ENCODE measurements at regions not wholly inside any gene's neighbourhood (a gene's known extent, or its start where the extent isn't known, plus 50 kb on each side); places are given as distances from the start of the nearest gene placed in this dataset.
A peak's percentile ranks its signal among the peaks of the same experiment; 100 is the strongest.
"Not testable (repeated sequence)": the region's sequence is repeated elsewhere in the genome, so short reads cannot be mapped to it uniquely, and the experiment has no call there.

DNA sequence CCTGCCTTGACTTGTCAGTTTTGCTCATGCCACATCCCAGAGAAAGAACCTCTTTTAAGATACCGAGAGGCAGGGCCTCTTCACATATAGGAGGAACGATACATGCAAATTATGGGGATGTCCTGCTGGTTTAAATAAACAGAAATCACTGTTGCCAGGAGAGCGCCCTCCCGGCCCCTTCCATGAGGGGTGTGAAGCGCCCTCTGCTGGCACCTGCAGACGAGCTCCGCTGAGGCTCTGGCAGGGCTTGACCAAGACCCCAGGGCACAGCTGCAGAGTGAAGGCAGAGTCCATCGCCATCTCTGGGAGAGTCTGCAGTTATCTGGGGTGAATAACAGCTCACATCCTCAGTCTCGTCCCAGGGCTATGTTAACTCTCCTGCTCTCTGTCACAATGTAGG is 468.8 kb downstream of the RPIA start:
- DNase-seq, result not testable (repeated sequence)

DNA sequence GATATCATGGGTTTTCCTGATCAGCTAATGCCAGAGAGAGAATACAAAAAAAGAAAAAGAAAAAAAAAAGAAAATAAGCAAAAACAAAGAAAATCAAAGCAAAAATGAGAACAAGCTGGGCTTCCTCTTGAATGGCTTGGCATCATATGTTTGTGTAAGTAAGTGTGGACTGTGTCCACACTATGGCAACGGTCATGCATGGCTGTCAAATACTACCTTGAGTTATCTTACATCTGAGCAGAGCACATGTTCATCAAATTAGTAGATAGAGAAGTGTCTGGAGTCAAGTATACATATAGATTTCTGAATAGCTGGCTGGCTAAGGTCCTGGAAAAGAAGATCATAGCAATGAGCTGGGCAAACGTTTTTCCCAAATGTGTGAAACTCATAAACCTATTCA is 470.2 kb downstream of the RPIA start:
- DNase-seq, result not testable (repeated sequence)

DNA sequence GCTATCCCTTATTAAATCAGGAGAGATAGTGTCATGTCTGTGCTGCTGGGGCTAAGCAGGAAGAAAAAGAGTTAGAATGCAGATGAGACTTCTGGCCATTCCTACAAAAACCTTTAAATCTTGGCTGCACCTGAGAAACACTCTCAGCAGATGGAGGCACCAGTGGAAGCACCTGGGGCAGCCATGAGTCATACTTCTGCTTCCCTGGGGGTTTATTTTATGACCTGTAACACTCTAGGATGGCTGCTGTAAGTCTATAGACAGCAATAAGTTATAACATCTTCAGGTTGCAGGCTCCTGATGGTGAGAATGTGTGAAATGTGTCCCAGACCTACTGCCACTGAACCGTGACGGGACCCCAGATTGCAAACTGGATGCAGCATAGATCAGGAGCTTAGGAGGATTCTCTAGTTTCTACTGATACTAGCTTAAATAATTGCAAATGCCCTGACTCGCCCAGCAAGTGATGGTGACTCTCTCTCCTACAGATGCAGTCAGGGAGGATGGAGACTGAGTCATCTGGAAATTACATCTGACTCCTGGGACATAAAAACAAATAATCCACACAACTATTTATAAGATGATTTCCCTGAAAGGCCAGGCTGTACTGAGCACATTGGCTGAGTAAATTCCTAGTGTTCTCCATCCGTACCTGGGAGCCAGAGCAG is 479.2 kb downstream of the RPIA start:
- DNase-seq, result not testable (repeated sequence)

GRCh38 chr2:89171174-89171519 is 479.7 kb downstream of the RPIA start:
- not testable (repeated sequence) for DNase-seq

DNA sequence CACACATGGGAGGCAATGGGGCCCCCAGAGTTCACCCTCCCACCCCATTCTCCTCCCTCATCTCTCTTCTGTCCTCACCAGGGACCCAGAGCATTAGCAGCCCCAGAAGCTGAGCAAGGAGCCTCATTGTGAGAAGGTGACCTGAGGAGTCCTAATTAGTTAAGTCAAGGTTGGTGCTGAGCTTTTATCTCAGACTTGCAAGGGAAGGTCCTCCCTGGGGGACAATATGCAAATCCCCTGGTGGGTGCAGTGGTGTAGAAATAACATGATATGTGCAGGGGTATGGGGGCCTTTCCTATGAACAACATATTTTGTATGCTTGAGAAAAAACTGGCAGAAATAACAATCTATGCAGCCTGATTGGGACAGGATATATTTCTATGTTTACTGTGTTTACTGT is 485.5 kb downstream of the RPIA start:
- not testable (repeated sequence) for DNase-seq

GRCh38 chr2:89182221-89182620 is 490.7 kb downstream of the RPIA start:
- DNase-seq, result not testable (repeated sequence)

DNA sequence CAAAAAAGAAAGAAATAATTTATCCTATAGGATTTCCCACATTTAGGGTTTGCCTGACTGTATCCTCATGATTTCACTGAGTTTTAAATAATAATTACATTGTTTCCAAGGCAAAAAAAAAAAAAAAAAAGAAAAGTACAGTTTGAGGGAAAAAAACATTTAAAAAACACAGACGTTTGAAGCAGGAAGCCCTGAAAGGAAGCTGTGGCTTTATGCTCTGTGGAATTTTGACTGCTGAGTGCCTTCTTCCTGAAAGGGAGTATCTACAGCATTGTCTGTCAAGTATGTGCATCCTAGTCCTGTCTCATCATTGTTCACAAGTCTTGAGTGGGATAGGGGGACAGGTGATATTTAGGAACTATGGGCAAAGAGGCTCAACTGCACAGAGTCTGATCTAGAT is 493.3 kb downstream of the RPIA start:
- DNase-seq, result not testable (repeated sequence)

- DNase-seq, result not testable (repeated sequence)
Observed at GRCh38 chr2:89195636-89196251, 504.3 kb downstream of the RPIA start.

GRCh38 chr2:89196719-89197118 is 505.2 kb downstream of the RPIA start:
- DNase-seq, result not testable (repeated sequence)

- not testable (repeated sequence) for DNase-seq
Observed at GRCh38 chr2:89198026-89198425, 506.6 kb downstream of the RPIA start.

DNA sequence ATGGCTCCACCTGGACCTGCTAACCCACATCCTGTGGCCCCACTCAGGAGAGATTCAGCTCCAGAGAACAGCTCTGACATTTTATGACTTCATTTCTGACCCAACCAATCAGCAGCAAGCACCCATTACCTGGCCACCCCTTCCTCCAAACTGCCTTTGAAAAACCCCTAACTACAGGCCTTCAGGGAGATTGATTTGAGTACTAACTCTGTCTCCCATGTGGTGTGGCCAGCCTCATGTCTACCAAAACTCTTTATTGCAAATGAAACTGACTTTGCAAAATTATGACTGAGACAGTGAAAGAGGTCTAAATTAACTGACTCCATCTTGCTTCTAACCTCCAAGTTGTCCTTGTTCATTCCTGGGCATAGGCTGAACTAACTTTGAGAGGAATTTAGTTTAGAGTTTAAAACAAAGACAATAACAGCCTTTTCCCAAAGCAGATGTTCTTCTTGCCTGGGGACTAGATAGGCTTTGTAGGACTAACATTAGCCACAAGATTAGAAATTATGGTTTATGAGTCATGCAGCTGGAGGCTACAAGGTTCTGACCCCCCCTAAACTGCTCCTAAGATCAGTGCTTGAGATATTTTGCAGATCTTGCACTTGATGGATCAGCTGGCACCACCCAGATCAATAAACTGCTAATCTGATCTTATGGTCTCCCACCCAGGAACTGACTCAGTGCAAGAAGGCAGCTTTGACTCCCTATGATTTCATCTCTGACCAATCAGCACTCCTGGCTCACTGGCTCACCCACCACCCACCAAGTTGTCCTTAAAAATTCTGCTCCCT is 508.2 kb downstream of the RPIA start:
- not testable (repeated sequence) for DNase-seq

DNA sequence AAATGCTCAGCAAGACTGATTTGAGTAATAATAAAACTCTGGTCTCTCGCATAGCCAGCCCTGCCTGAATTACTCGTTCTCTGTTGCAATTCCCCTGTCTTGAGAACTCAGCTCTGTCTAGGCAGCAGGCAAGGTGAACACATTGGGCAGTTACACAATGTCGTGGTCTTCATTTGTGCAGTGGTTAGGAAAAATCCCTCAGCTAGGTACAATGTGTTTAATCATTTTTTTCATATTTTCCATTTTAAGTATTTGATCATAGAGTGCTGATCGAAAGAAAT is 508.7 kb downstream of the RPIA start:
- DNase-seq, result not testable (repeated sequence)

DNA sequence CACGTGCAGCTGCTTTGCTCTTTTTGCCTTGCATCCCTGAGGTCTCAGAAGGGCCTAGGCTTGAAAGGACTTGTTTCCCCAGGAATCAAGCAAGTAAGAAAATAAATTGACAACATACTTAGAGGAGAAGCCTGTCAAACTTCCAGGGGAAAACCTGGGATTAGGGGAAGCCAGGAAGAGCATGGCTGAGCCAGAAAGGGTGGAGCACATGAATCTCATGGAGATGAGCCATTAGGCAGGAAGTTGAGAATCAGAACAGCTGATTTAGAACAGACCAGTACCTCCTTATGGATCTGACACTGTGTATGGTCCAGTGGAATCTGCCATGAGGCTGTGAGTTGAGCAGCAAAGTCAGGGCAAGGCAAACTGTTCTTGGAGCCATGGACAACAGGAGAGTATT is 511.0 kb downstream of the RPIA start:
- DNase-seq, result not testable (repeated sequence)

- DNase-seq, result peak; percentile 3 to 4
Observed at GRCh38 chr2:89205153-89205552, 513.7 kb downstream of the RPIA start.

GRCh38 chr2:89208144-89208932 is 516.9 kb downstream of the RPIA start:
- peak in 1 of 2 donors; percentile 15 for DNase-seq

- peak; percentile 1 to 33 for DNase-seq
Observed at GRCh38 chr2:89213151-89213550, 521.7 kb downstream of the RPIA start.

DNA sequence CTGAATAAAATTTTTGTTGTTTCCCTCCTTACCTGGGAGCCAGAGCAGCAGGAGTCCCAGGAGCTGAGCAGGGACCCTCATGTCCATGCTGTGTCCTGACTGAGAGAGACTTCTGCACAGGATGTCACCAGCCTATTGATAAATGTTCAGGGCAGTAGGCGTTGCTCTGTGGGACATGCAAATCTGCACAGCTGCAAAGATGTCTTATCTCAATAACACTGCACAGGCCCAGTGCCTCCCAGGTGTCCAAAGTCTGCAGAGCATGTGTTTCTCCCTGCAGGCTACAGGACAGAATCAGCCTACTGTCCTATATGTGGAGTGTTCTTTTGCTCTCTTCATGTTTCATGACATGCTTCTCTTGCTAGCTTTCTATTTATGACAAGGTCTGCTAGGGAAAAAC is 522.3 kb downstream of the RPIA start:
- DNase-seq, result not testable (repeated sequence)

DNA sequence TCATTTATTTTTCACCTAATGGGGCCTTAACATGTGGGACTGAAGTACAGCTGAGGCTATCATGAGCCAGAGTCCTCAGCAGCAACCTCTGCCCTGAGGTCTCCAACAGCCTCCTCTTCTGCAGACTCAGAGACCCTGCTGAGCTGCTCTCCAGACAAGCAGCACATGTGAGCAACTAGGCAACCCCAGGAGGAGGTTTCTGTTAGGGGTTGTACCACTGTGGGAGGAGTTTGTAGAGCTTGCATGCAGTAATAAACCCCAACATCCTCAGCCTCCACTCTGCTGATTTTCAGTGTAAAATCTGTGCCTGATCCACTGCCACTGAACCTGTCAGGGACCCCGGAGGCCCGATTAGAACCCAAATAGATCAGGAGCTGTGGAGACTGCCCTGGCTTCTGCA is 530.0 kb downstream of the RPIA start:
- DNase-seq, result not testable (repeated sequence)

- DNase-seq, result not testable (repeated sequence)
Observed at GRCh38 chr2:89222063-89222732, 530.7 kb downstream of the RPIA start.

- not testable (repeated sequence) for DNase-seq
Observed at GRCh38 chr2:89224803-89225202, 533.3 kb downstream of the RPIA start.

- not testable (repeated sequence) for DNase-seq
Observed at GRCh38 chr2:89229979-89230378, 538.5 kb downstream of the RPIA start.

DNA sequence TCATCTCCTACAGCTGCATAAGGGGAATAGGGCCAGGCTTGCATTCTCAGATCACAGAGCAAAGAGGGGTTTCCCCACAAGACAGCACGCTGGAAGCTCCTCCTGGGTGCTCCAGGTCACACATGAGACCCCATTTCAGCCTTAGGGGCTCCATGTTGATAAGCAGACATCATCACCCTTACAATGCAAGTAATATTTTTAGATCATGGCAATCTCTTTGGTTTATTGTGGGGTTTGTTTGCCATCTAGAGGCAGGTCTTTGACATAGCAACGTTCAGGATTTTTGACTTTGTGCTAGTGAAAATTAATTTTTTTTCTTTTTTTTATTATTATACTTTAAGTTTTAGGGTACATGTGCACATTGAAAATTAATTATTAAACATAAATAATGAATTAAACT is 539.8 kb downstream of the RPIA start:
- DNase-seq, result not testable (repeated sequence)

DNA sequence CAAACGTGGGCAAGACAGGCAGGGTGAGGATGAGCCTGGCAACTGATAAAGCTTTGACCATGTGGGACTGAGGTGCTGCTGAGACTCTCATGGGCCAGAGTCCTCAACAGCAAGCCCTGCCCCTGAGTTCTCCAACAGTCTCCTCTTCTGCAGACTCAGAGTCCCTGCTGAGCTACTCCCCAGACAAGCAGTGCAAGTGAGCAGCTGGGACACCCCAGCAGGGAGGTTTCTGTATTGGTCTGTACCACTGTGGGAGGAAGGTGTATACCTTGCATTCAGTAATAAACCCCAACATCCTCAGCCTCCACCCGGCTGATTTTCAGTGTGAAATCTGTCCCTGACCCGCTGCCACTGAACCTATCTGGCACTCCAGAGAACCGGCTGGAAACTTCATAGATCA is 542.5 kb downstream of the RPIA start:
- DNase-seq, result not testable (repeated sequence)
